Right ventricle myocardium inferior (tissue), 1 donor: ENCODE measurements at regions not wholly inside any gene's neighbourhood (a gene's known extent, or its start where the extent isn't known, plus 50 kb on each side); places are given as distances from the start of the nearest gene placed in this dataset.

ENCODE experiments used
- ATAC-seq: fragments of 200-7000 bp; cut with Tn5 transposase; one replicate; pipeline ENCODE4 v1.9.1; 2020; ENCODE audit warnings: mild to moderate bottlenecking, moderate library complexity
- DNase-seq: peaks from one replicate; pipeline ENCODE4 v3.0.0; 2021; ENCODE audit errors: missing footprints
- intact Hi-C: fragments of 100-400 bp; cut with DNase I; formaldehyde crosslinking; loops from one replicate; pipeline ENCODE4 v1.11.0; 2022
- donor health status: DM: no; HTN: yes; CAD: no; lungs with severe emphysema.

GRCh38 chr10:2958659-2959058, 108.7 kb upstream of the PFKP start:
- DNase-seq (no peak), ATAC-seq (no peak)
- intact Hi-C loops, result no loop called here

- intact Hi-C loops, result no loop called here
- no peak for ATAC-seq
- no peak for DNase-seq
These were observed 109.6 kb upstream of the PFKP start for GRCh38 chr10:2957785-2958184.

GRCh38 chr10:2955064-2955463, 112.3 kb upstream of the PFKP start:
- intact Hi-C loops, result no loop called here
- DNase-seq (no peak), ATAC-seq (no peak)

- DNase-seq (no peak), ATAC-seq (no peak)
- intact Hi-C loops, result no loop called here
These were observed 113.9 kb upstream of the PFKP start for GRCh38 chr10:2953495-2953894.

GRCh38 chr10:2951235-2951835, 116.0 kb upstream of the PFKP start:
- DNase-seq (no peak), ATAC-seq (no peak)
- intact Hi-C loops, result no loop called here

- no peak for ATAC-seq
- DNase-seq, result no peak
- intact Hi-C loops, result no loop called here
These were observed 116.8 kb upstream of the PFKP start for GRCh38 chr10:2950546-2950945.

GRCh38 chr10:2949948-2950354, 117.4 kb upstream of the PFKP start:
- DNase-seq (no peak), ATAC-seq (no peak)
- intact Hi-C loops, result no loop called here

GRCh38 chr10:2949221-2949947, 118.0 kb upstream of the PFKP start:
- ATAC-seq, result no peak
- intact Hi-C loops, result no loop called here
- peak; percentile 64 for DNase-seq

GRCh38 chr10:2948127-2948854, 119.1 kb upstream of the PFKP start:
- DNase-seq (no peak), ATAC-seq (no peak)
- intact Hi-C loops, result no loop called here

GRCh38 chr10:2944788-2945187, 122.6 kb upstream of the PFKP start:
- DNase-seq, result no peak
- intact Hi-C loops, result no loop called here
- no peak for ATAC-seq

GRCh38 chr10:2943932-2944614, 123.3 kb upstream of the PFKP start:
- ATAC-seq, result no peak
- intact Hi-C loops, result no loop called here

GRCh38 chr10:2942938-2943337, 124.4 kb upstream of the PFKP start:
- ATAC-seq, result no peak
- DNase-seq, result no peak
- intact Hi-C loops, result no loop called here

More at GRCh38 chr10:2943932-2944614, 123.3 kb upstream of the PFKP start:
- DNase-seq, result no peak

- ATAC-seq, result no peak
These were observed 128.5 kb upstream of the PFKP start for GRCh38 chr10:2938869-2939268.

GRCh38 chr10:2936816-2937215, 130.5 kb upstream of the PFKP start:
- DNase-seq, result no peak
- intact Hi-C loops, result no loop called here
- ATAC-seq, result no peak

More at GRCh38 chr10:2938869-2939268, 128.5 kb upstream of the PFKP start:
- no peak for DNase-seq
- intact Hi-C loops, result no loop called here

- no peak for ATAC-seq
- intact Hi-C loops, result no loop called here
- DNase-seq, result no peak
These were observed 131.5 kb upstream of the PFKP start for GRCh38 chr10:2935647-2936386.

GRCh38 chr10:2933924-2934323, 133.4 kb upstream of the PFKP start:
- no peak for DNase-seq
- intact Hi-C loops, result no loop called here
- no peak for ATAC-seq

GRCh38 chr10:2933519-2933918, 133.8 kb upstream of the PFKP start:
- DNase-seq (no peak), ATAC-seq (no peak)
- intact Hi-C loops, result no loop called here

- intact Hi-C loops, result no loop called here
These were observed 134.3 kb upstream of the PFKP start for GRCh38 chr10:2933071-2933470.

More at GRCh38 chr10:2933071-2933470, 134.3 kb upstream of the PFKP start:
- ATAC-seq (no peak), DNase-seq (no peak)
